ENCODE measurements at regions not wholly inside any gene's neighbourhood (a gene's known extent, or its start where the extent isn't known, plus 50 kb on each side); places are given as distances from the start of the nearest gene placed in this dataset.
A peak's percentile ranks its signal among the peaks of the same experiment; 100 is the strongest.

DNA sequence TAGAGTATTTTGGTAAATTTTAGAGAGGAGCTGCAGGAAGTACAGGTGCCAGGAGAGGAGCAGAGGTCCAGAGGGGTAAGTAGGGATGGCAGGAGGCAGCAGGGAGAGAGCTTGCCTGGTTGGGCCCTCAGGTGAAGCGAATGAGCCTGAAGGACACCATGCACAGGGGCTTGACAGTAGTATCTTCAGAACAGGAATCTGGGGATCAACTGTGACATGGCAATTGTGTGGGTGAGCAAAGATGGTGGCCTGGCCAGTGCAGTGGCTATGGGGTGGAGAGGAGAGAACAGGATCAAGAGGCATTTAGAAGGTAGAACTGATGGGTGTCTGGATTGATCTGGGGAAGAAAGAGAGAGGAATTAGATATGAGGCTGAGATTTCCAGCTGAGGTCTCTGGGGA, 64.5 kb upstream of the SMOX start:
- WGBS, 3 donors: 100% methylated on average over 1 of the region's 1 CpG
- TF ChIP-seq EP300 (IDR thresholded peaks at IDR 0.05): no peak
- no peak for TF ChIP-seq POLR2A (IDR thresholded peaks at IDR 0.05)
- no peak for TF ChIP-seq CTCF (IDR thresholded peaks at IDR 0.05)
- Histone ChIP-seq H3K4me1 (ENCODE audit: insufficient read depth) (peaks cover 6% of the 10 kb centered on the region), H3K27ac (no peak overlapping the region), H3K9me3 (no peaks in the 10 kb centered on the region), H3K4me3 (no peak overlapping the region), H3K36me3 (no peaks in the 10 kb centered on the region), H3K27me3 (no peaks in the 10 kb centered on the region)
- intact Hi-C loops (cut with DNase I): loop anchor here in 3 of 4 donors (2.0 to 10.0 kb wide), 3 partner anchors 69 to 199 kb away; partner anchors contain the start of genes PANK2 (in 2 of the 3) and RNF24 (in 1 of the 3)
- no peak for DNase-seq

DNA sequence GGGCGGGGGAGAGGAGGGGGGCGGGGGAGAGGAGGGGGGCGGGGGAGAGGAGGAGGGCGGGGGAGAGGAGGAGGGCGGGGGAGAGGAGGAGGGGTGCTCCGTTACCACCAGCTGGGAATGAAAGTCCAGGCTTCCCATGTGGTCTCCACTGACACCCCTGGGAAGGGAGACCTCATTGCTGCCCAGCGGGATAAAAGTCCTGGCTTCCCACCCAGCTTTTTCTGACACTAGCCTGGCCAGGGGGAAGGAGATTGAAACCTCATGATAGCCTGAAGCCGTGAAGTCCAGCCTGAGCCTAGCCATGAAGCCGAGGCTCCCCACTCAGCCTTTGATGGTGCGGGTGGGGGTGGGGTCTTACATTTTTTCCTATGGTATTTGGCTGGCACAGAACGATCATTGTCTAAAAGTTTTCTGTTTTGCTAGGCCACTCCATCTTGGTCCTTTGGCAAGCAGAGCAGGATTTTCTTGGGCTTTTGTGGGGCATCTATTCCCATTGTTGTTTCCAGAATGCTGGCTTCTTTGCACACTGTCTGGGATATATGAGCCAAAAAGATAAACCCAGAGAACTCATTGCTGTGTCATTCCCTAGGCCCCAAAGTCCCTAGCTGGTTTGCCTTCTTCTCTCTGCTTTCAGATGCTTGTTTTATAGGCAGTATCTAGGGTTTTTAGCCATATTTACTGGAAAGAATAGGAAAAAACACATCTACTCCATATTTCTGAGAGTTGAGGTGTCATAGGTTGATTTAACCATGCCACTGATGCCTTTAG, 65.3 kb upstream of the SMOX start:
- intact Hi-C loops (cut with DNase I): loop anchor here in 2 of 4 donors (10.0 kb wide), 2 partner anchors 68 to 198 kb away; partner anchors contain the start of genes PANK2 (in 1 of the 2) and RNF24 (in 1 of the 2)
- WGBS, 3 donors: 11 to 14% (median 14%) methylated on average over 7 to 10 of the region's 11 CpGs
- TF ChIP-seq POLR2A (IDR thresholded peaks at IDR 0.05) (no peak), CTCF (IDR thresholded peaks at IDR 0.05) (no peak)
- DNase-seq: no peak
- H3K4me3 ChIP-seq: no peak overlapping the region
- H3K36me3 ChIP-seq: no peaks in the 10 kb centered on the region
- peak overlapping the region in 1 of 2 donors; percentile 12 for H3K27ac ChIP-seq
- H3K27me3 ChIP-seq: no peaks in the 10 kb centered on the region
- H3K4me1 ChIP-seq (ENCODE audit: insufficient read depth): peaks cover 6% of the 10 kb centered on the region
- H3K9me3 ChIP-seq: no peaks in the 10 kb centered on the region

DNA sequence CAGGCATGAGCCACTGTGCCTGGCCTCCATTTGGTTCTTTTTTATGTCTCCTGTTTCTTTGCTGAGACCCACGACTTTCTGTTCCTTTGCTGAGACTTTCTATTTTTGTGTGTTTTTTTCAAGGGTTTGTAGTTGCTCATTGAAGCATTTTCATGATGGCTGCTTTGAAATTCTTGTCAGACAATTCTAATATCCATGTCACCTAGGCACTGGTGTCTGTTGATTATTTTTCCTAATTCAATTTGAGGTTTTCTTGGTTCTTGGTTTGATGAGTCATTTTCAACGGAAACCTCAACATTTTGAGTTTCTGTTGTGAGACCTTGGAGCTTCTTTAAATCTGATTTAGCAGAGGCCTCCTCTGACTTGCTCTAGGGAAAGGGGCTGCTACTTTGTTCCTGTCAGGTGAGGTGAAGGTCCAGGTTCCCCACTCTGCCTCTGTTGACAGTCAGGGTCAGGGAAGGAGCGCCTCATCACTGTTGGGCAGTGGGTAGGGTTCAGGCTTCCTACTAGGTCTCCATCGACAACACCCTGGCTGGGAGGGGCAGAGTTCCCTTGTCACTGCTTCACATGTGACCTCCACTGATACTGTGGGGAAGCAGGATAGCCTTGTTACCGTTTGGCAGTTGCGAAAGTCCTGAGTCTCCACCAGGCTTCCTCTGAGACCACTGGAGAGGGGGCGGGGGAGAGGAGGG, 66.1 kb upstream of the SMOX start:
- Histone ChIP-seq H3K4me3 (no peak overlapping the region), H3K27me3 (no peaks in the 10 kb centered on the region), H3K36me3 (no peaks in the 10 kb centered on the region), H3K27ac (no peak overlapping the region), H3K9me3 (no peaks in the 10 kb centered on the region), H3K4me1 (ENCODE audit: insufficient read depth) (peaks cover 6% of the 10 kb centered on the region)
- peak in 1 of 5 donors; percentile 50 for DNase-seq
- 29 to 36% (median 35%) methylated on average over 5 to 7 of the region's 7 CpGs for whole genome bisulfite sequencing, 3 donors
- TF ChIP-seq EP300 (IDR thresholded peaks at IDR 0.05) (no peak), POLR2A (IDR thresholded peaks at IDR 0.05) (no peak), CTCF (IDR thresholded peaks at IDR 0.05) (no peak)
- intact Hi-C loops (cut with DNase I): loop anchor here in 2 of 4 donors (10.0 kb wide), 2 partner anchors 68 to 198 kb away; partner anchors contain the start of genes PANK2 (in 1 of the 2) and RNF24 (in 1 of the 2)

DNA sequence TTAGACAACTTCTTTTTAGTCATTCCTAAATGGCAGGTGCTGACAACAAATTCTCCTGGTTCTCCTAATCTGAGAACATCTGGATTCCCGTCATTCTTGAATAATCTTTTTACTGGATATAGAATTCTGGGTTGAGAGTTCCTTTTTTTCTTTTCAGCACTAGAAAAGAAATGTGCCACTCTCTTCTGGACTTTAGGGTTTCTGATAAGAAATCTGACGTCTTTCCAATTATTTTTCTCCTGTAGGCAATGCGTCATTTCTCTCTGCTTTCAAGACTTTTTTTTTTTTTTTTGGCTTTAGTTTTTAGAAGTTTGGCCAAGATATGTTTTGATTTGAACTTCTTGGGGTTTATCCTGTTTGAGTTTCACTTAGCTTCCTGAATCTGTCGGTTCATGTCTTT, 66.1 kb upstream of the RNF24 start:
- WGBS, 3 donors: 47 to 56% (median 54%) methylated on average over 4 of the region's 4 CpGs
- Histone ChIP-seq H3K27ac (no peak overlapping the region), H3K9me3 (no peaks in the 10 kb centered on the region), H3K36me3 (no peaks in the 10 kb centered on the region), H3K4me1 (ENCODE audit: insufficient read depth) (peaks cover 6% of the 10 kb centered on the region), H3K27me3 (no peaks in the 10 kb centered on the region), H3K4me3 (no peak overlapping the region)
- intact Hi-C loops (cut with DNase I): loop anchor here in 2 of 4 donors (10.0 kb wide), 2 partner anchors 67 to 197 kb away; partner anchors contain the start of genes PANK2 (in 1 of the 2) and RNF24 (in 1 of the 2)
- DNase-seq: no peak
- TF ChIP-seq POLR2A (IDR thresholded peaks at IDR 0.05): no peak
- no peak for TF ChIP-seq EP300 (IDR thresholded peaks at IDR 0.05)
- no peak for TF ChIP-seq CTCF (IDR thresholded peaks at IDR 0.05)

All from ovary (tissue), 7 donors.